ENCODE measurements at regions not wholly inside any gene's neighbourhood (a gene's known extent, or its start where the extent isn't known, plus 50 kb on each side); places are given as distances from the start of the nearest gene placed in this dataset.

DNA sequence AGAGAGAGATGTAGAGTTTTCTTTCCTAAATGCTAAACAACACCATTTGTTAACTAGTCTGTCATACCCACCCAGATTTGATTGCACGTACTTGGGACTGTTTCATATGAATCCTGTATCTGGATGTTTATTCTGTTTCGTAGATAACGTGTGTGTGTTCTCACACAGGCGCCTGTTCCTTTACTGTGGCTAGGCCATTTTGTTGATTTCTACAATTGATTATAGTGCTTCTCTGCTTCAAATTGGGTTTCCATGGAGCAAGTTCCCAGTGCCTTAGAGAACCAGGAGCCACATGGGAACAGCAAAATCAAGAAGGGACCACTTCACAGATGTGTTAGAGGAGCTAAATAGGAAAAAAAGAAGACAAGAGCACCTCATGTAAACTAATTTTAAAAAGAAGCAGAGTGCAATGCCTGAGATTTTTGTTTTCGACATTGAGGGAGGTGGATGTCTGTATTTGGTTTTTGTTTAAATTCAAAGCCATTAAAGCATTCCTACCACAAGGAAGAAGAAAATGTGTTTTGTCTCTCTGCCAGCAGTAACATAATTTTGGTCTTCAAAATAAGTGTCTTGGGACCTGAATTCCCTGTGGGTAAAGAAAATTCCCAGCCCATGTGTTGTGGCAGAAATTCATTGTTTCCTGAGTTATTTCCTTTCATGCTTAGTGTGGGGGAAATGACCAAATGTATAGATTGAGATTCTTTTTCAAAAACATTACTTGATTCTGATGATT is 424.0 kb upstream of the C2CD4B start:
- DNase-seq: no peak

DNA sequence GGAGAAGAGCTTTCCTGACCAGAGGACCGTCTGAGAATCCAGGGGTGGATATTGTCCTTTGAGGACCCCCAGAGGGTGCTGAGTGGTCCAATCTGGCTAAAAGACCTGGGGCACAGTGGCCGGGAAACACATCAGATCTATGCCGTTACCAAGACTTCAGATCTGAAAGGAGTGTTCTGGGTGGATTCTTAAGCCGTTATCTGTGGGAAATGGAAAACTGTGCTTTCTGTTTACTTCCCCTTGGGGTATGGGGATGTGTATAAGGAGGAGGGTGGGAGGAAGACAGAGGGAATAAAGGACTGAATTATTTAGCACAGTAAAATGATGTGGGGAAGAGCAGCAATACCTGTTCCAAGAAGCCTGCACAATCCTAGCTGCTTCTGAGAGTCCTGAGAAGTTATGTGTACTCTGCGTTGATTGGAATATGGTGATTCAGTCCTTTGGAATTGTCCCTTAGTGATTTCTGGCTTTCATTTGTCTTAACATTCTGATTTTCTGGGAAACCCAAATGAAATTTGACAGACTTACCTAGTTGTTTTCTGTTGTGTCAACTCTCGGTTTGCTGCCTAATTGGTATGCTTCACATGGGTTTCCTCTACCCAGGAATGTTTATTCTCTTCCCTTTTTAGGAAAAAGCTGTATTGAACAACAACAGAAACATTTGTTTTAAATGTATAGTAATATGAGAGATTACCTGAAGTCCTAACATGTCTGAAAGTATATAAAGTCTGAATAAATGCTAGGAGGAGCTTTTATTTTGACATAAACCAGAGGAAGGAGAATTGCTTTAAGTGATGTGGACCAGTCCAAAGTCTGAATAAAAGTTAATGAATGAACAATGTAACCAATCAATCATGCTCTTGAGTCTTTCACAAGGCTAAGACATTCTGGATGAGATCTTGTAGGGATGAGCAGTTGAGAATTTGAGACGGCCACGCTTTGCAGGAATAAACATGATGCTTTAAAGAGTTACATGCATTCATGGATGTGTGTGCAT is 427.1 kb upstream of the C2CD4B start:
- DNase-seq: no peak

GRCh38 chr15:62592920-62593319 is 427.8 kb upstream of the C2CD4B start:
- DNase-seq: no peak

- DNase-seq: peak in 1 of 2 experiments; percentile 12
These were observed 428.8 kb upstream of the C2CD4B start for GRCh38 chr15:62593681-62594399.

GRCh38 chr15:62598217-62598616 is 433.1 kb upstream of the C2CD4B start:
- DNase-seq: no peak

DNA sequence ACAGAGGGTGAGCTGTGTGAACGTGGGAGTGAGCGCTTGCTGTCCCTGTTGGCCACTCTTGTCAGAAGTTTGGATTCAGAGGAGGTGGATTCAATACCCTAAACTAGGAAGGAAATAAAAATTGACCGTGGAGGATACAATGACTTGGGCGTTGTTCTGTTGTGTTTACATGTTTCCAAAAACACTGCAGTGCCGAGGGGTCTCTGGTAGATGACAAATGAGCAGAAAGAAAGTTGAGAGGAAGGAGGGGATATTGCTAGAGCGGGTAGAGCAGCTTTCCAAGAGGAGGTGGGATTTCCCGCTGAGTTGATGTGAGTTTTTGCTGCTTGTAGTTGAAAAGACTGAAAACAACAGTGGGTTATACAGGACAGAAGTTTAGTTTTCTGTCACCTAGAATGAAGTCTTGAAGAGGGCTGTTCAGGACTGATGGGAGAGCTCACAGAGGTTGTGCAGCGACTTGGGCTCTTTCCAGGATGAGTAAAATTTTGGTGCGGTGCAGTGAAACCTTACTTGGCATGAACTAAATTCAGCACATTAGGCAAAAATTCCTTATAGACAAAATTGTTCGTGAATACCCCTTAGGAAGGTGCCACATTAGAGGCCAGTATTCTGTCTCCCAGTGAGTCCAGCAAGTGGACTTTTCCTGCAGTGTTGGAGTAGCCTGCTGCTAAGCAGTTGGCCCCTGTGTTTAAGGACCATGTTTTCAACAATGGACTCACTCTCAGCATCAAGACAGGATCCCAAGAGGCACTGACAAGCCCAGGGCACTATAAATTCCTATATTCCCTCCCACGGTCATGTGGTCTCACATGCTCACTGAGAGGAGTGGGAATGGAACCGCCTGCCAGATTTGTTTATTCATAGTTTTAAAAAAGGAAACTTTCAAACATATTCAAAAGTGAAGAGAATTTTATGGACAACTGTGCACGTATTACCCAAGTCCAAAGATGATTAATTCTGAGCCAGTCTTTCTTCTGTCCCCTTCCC is 435.0 kb upstream of the C2CD4B start:
- DNase-seq: no peak

DNA sequence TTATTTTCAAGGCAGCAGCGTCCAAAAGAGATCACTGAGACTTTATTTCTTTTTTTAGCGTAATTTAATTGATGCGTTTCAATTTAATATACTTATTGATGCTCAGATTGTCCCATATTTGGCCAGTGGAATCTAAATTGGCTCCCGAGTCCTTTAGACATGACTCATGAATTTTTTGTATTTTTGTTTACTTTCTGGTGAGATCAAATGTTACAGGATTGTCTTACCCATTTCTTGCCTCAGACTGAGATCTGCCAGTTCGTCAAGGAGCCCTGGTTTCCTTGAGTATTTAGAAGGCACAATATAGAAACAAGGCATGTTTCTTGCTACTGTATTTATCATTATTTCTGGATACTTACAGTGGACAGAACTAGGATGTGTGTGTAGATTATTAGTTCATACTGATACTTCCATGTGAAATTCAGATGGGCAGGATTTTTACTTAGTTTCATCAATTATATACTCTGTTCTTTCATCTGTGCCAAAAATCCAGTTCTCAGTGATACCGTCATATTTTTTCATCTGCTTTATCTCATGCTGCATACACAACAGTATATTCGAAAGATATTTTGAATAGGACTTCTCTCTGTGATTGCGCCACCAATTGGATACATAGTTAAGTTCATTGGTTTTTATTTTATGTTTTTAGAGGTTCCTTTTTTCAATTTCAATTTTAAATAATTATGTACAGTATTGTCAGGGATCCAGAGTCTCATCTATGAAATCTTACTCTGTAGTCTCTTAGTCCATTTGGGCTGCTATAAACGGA is 436.9 kb upstream of the C2CD4B start:
- DNase-seq: no peak

- DNase-seq: no peak
These were observed 438.7 kb upstream of the C2CD4B start for GRCh38 chr15:62603742-62604141.

DNA sequence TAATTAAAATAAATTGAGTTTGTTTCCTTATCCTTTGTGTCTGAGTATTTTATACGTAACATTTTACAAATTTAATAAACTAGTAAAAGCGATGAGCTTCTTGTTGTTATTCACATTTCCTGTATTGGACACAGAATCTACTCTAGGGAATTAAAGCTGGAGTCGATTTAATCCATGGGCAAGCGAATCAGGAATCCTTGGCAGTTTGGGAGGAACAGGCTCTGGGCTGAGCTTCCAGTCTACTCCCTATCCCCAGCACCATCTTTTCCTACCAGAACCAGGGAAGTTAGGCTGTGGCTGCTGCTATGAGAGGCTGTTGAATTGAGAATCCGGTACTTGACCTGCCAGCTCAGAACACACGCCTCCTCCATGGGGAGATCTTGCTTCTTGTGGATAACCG is 437.3 kb upstream of the TPM1 start:
- no peak for DNase-seq

DNA sequence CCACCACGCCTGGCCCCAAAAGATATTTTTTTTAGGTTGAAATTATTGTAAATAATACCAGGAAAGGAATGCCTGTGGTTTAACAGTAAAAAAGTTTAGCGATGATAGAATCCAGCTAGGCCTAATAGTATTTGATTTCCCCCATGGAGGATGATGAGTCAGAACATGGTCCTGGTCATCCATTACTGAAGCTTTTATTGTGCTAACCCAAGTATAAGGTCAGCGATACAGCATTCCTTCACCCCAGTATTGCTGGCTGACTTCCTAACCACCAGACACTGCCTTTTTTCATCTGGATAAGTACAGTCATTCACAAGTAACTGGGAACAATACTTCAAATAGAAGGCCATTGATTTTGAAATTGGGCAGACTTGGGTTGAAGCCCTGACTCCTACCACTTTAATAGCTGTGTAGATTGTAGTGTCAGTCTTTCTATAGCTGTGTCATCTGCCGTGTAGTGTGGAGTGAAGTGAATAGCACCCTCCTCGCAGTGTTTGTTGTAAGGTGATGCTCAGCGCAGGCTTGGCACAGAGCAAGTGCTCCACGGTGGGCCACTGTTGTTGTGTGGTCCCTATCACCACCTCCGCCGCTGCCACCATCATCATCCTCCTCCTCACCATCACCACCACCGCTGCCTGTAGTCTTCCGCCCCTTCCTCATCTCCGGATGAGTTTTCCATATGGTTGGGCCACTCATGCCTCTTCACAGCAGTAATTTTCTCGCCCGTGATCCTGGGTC is 436.0 kb upstream of the TPM1 start:
- no peak for DNase-seq

DNA sequence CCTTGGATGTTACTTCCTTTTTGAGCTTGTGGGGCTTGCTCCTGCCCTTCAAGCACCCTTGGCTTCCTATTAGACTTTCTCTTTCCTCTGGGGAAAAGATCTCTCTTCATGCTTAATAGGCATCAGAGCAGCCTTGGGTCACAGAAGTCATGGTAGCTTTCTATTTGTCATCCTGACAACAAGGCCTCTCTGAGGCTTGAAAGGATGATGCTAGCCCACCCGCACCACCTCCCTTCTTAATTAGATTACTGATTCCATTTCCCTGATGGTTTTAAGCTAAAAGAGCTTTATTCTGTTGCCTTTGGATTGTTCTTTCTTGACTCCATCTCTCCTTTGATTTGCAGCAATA is 435.5 kb upstream of the TPM1 start:
- DNase-seq: no peak

DNA sequence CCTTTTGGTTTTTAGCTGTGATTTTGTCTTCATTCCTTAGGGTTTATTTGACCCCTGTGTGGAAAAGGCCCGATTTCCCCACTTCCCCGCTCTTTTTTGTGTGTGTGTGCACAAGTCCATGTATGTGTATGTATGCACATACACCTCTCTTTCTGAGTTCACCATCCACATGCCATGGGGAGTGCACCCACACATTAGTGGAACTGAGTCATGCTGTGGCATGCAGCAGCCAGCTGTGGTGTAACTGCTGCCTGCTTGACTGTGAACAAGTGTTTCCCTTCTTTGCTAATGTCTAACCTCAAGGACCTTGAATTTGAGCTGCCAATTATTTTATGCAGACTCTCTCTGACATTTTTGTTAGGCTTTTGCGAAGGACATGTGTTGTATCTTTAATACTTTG is 434.9 kb upstream of the TPM1 start:
- no peak for DNase-seq

GRCh38 chr15:62608369-62608768 is 434.2 kb upstream of the TPM1 start:
- no peak for DNase-seq

- no peak for DNase-seq
These were observed 432.2 kb upstream of the TPM1 start for GRCh38 chr15:62610265-62610869.

DNA sequence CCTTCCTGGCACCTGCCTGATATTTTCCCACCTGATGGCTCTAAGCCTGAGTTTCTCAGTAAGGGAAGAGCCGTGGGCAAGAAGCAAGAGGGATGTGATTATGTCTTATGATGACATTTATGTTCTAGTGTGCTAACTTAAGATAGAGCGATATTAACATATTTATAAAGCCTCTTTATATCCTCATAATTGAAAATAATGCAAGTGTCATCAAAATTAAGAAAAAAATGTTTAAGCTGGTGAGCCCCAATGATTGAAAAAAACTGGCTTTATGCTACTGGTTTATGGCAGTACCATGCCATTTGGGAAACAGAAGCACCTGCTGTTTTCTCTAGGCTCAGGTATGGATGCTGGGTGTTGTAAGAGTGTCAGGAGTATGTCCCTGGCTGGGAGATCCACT is 431.5 kb upstream of the TPM1 start:
- DNase-seq: no peak

DNA sequence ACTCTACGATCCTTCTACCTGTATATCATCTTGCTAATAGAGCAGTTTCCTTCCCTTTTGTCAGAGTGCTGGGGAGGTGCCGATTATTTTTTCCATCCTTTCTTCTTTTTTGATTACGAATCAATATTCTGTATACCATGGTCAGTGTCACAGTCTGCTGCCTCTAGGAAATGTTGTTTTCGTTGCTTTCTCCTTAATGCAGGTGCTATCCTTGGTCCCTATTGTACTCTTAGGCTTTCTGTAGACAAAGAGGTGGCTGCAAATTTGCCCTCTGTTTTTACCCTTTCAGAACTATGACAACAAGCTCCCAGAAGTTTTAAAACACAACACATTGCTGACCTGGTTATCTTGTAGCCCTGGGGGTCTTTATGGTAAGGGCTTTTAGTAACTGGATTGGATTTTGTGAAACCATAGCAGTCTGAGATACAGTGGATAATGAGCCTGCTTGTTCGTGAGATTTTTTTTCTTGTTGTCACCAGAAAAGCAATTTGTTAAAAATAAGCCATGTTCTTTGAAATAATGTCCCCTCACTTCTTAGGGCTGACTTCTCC is 430.3 kb upstream of the TPM1 start:
- no peak for DNase-seq

DNA sequence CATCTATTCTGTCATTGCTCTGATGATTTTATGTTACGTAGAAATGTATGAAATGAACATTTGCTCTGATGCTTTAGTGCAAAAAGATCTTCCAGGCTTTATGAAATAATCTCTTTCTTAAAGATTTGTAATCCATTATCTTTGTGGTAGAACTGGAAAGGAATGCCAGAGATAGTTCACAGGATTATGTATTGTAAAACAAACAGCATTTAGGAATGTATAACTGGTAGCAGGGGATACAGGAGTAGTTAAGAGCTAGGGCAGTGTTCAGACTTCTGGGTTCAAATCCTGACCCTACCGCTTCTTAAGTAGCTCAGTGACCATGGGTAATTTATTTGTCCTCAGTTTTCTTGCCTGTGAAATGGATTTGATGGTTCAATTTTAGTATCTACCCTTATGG is 429.8 kb upstream of the TPM1 start:
- DNase-seq: no peak

- DNase-seq: no peak
These were observed 425.8 kb upstream of the TPM1 start for GRCh38 chr15:62616746-62617145.

- no peak for DNase-seq
These were observed 424.8 kb upstream of the TPM1 start for GRCh38 chr15:62617741-62618140.

GRCh38 chr15:62618432-62618831 is 424.1 kb upstream of the TPM1 start:
- no peak for DNase-seq

All from NCI-H526 (cell line).